ENCODE measurements at regions not wholly inside any gene's neighbourhood (a gene's known extent, or its start where the extent isn't known, plus 50 kb on each side); places are given as distances from the start of the nearest gene placed in this dataset.

- H3K4me3 Mint-ChIP-seq, result no peak overlapping the region
- H3K4me1 Mint-ChIP-seq (ENCODE audit: low read depth), result no peaks in the 10 kb centered on the region
- no peak overlapping the region for H3K27ac Mint-ChIP-seq
- intact Hi-C loops (cut with micrococcal nuclease), result no loop called here
- no peaks in the 10 kb centered on the region for H3K27me3 Mint-ChIP-seq
- no peaks in the 10 kb centered on the region for H3K36me3 Mint-ChIP-seq (ENCODE audit: low read depth)
- H3K9me3 Mint-ChIP-seq, result peaks cover 100% of the 10 kb centered on the region
These were observed 223.4 kb downstream of the SNRPN start for GRCh38 chr15:25177955-25178801.

GRCh38 chr15:25178835-25179672 is 224.3 kb downstream of the SNRPN start:
- Mint-ChIP-seq H3K27me3 (no peaks in the 10 kb centered on the region), H3K4me1 (ENCODE audit: low read depth) (no peaks in the 10 kb centered on the region), H3K36me3 (ENCODE audit: low read depth) (no peaks in the 10 kb centered on the region), H3K27ac (no peak overlapping the region), H3K4me3 (no peak overlapping the region), H3K9me3 (peaks cover 100% of the 10 kb centered on the region)
- intact Hi-C loops (cut with micrococcal nuclease), result no loop called here

GRCh38 chr15:25179673-25180511 is 225.1 kb downstream of the SNRPN start:
- no peak overlapping the region for H3K4me3 Mint-ChIP-seq
- H3K36me3 Mint-ChIP-seq (ENCODE audit: low read depth), result no peaks in the 10 kb centered on the region
- peaks cover 100% of the 10 kb centered on the region for H3K9me3 Mint-ChIP-seq
- intact Hi-C loops (cut with micrococcal nuclease), result no loop called here
- H3K27me3 Mint-ChIP-seq, result no peaks in the 10 kb centered on the region
- H3K4me1 Mint-ChIP-seq (ENCODE audit: low read depth), result no peaks in the 10 kb centered on the region
- no peak overlapping the region for H3K27ac Mint-ChIP-seq

GRCh38 chr15:25180606-25181292 is 226.0 kb downstream of the SNRPN start:
- Mint-ChIP-seq H3K36me3 (ENCODE audit: low read depth) (no peaks in the 10 kb centered on the region), H3K27ac (no peak overlapping the region), H3K4me1 (ENCODE audit: low read depth) (no peaks in the 10 kb centered on the region), H3K9me3 (peaks cover 100% of the 10 kb centered on the region), H3K27me3 (no peaks in the 10 kb centered on the region), H3K4me3 (no peak overlapping the region)
- intact Hi-C loops (cut with micrococcal nuclease), result no loop called here

- intact Hi-C loops (cut with micrococcal nuclease), result no loop called here
- H3K9me3 Mint-ChIP-seq, result peaks cover 100% of the 10 kb centered on the region
These were observed 226.7 kb downstream of the SNRPN start for GRCh38 chr15:25181293-25182097.

GRCh38 chr15:25182098-25182478 is 227.3 kb downstream of the SNRPN start:
- Mint-ChIP-seq H3K27ac (no peak overlapping the region), H3K27me3 (no peaks in the 10 kb centered on the region), H3K36me3 (ENCODE audit: low read depth) (no peaks in the 10 kb centered on the region), H3K4me3 (no peak overlapping the region), H3K9me3 (peaks cover 100% of the 10 kb centered on the region), H3K4me1 (ENCODE audit: low read depth) (no peaks in the 10 kb centered on the region)
- intact Hi-C loops (cut with micrococcal nuclease), result no loop called here

More at GRCh38 chr15:25181293-25182097, 226.7 kb downstream of the SNRPN start:
- Mint-ChIP-seq H3K4me3 (no peak overlapping the region), H3K27ac (no peak overlapping the region), H3K36me3 (ENCODE audit: low read depth) (no peaks in the 10 kb centered on the region), H3K27me3 (no peaks in the 10 kb centered on the region), H3K4me1 (ENCODE audit: low read depth) (no peaks in the 10 kb centered on the region)

GRCh38 chr15:25182736-25183445 is 228.1 kb downstream of the SNRPN start:
- H3K9me3 Mint-ChIP-seq, result peaks cover 100% of the 10 kb centered on the region
- H3K36me3 Mint-ChIP-seq (ENCODE audit: low read depth), result no peaks in the 10 kb centered on the region
- no peaks in the 10 kb centered on the region for H3K27me3 Mint-ChIP-seq
- no peaks in the 10 kb centered on the region for H3K4me1 Mint-ChIP-seq (ENCODE audit: low read depth)
- intact Hi-C loops (cut with micrococcal nuclease), result no loop called here
- no peak overlapping the region for H3K4me3 Mint-ChIP-seq
- no peak overlapping the region for H3K27ac Mint-ChIP-seq

- intact Hi-C loops (cut with micrococcal nuclease), result no loop called here
- H3K36me3 Mint-ChIP-seq (ENCODE audit: low read depth), result no peaks in the 10 kb centered on the region
These were observed 228.9 kb downstream of the SNRPN start for GRCh38 chr15:25183581-25184251.

GRCh38 chr15:25184356-25185155 is 229.8 kb downstream of the SNRPN start:
- Mint-ChIP-seq H3K4me3 (no peak overlapping the region), H3K9me3 (peaks cover 100% of the 10 kb centered on the region), H3K36me3 (ENCODE audit: low read depth) (no peaks in the 10 kb centered on the region), H3K4me1 (ENCODE audit: low read depth) (no peaks in the 10 kb centered on the region), H3K27me3 (no peaks in the 10 kb centered on the region), H3K27ac (no peak overlapping the region)
- intact Hi-C loops (cut with micrococcal nuclease), result no loop called here

More at GRCh38 chr15:25183581-25184251, 228.9 kb downstream of the SNRPN start:
- Mint-ChIP-seq H3K4me3 (no peak overlapping the region), H3K9me3 (peaks cover 100% of the 10 kb centered on the region), H3K27ac (no peak overlapping the region), H3K4me1 (ENCODE audit: low read depth) (no peaks in the 10 kb centered on the region), H3K27me3 (no peaks in the 10 kb centered on the region)

- H3K4me1 Mint-ChIP-seq (ENCODE audit: low read depth), result no peaks in the 10 kb centered on the region
- peaks cover 100% of the 10 kb centered on the region for H3K9me3 Mint-ChIP-seq
- H3K4me3 Mint-ChIP-seq, result no peak overlapping the region
- no peaks in the 10 kb centered on the region for H3K36me3 Mint-ChIP-seq (ENCODE audit: low read depth)
- intact Hi-C loops (cut with micrococcal nuclease), result no loop called here
- no peaks in the 10 kb centered on the region for H3K27me3 Mint-ChIP-seq
- no peak overlapping the region for H3K27ac Mint-ChIP-seq
These were observed 230.4 kb downstream of the SNRPN start for GRCh38 chr15:25185156-25185710.

GRCh38 chr15:25185791-25186190 is 231.0 kb downstream of the SNRPN start:
- Mint-ChIP-seq H3K27me3 (no peaks in the 10 kb centered on the region), H3K4me3 (no peak overlapping the region), H3K9me3 (peaks cover 100% of the 10 kb centered on the region), H3K27ac (no peak overlapping the region), H3K36me3 (ENCODE audit: low read depth) (no peaks in the 10 kb centered on the region), H3K4me1 (ENCODE audit: low read depth) (no peaks in the 10 kb centered on the region)
- intact Hi-C loops (cut with micrococcal nuclease), result no loop called here

Data from dendritic cell treated with granulocyte-macrophage colony-stimulating factor and Interleukin-4, amounts not matched to agents 40 ng/mL and 50 ng/mL, for 4 days (primary cell).